ENCODE measurements at regions not wholly inside any gene's neighbourhood (a gene's known extent, or its start where the extent isn't known, plus 50 kb on each side); places are given as distances from the start of the nearest gene placed in this dataset.

DNA sequence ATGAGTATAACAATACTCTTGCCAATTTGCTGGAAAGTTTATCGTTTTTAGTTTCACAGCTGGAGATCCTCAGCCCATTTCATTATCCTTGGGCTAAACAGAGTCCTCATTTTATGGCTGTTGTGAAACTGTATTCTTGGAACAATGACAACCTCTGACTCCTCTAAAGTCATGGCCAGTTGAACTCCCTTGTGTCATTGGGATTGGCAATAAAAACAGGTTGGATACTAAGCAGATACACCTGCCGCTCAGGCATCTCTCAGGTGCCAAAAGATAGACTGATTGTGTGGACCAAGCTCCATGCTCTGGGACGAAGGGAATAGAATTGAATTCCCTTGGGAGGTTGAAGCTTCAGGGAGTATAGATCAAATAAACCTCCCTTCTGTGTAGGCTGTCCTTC is 182.2 kb downstream of the WDR11 start:
- no peak for DNase-seq (ENCODE audit: low spot score)

DNA sequence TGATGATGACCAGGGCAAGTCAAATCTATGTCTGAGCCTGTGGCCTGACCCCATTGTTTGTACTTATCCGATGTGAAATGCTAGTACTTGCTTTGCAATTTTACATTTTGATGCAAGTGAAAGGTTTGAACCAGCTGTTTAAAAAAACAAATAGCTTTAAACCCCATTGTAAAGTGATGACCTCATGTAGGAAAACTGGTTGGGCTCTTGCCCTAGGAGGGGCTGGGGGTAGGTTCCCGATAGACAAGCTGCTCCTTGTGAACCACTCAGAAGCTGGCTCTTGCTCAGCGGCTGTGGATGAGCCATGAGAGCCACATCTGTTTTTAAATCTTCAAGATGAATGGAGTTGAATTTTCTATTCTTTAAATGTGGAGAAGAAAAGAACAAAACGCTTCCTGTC is 185.3 kb downstream of the WDR11 start:
- DNase-seq (ENCODE audit: low spot score) = no peak

DNA sequence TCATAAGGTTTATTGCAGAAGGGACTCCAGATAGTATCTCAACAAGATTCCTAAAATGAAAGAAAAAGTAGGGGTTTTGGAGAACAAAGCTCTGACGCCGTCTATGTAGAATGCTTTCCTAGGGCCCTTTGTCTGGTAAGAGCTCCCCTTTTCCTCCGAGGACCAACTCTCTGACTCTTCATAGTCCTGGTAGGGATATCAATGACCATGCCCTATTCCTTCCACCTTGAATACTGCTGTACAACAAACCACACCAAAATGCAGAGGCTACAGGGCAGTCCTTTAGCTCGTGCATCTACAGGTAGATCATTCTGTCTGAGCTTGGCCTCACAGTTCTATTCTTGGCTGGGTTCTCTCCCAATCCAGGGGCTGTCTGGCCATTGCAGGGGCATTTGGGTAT is 190.3 kb downstream of the WDR11 start:
- no peak for DNase-seq (ENCODE audit: low spot score)

DNA sequence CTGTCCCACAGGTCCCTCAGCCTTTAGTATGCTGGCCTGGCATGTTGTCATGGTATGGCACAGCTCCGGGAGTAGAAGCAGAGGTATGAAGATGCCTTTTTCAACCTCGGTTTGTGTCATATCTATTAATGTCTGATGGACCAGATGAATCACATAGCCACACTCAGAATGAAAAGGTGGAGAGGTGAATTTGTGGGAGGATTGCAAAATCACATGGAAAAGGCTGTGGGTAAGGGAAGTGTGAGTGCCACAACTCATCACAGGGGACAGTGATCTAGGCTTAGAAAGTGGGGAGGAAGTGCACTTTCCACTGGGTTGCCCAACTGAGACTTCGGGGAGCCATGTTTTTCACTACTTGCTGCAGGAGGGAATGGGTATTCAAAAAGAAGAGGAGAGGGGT is 190.7 kb downstream of the WDR11 start:
- DNase-seq (ENCODE audit: low spot score) = no peak

DNA sequence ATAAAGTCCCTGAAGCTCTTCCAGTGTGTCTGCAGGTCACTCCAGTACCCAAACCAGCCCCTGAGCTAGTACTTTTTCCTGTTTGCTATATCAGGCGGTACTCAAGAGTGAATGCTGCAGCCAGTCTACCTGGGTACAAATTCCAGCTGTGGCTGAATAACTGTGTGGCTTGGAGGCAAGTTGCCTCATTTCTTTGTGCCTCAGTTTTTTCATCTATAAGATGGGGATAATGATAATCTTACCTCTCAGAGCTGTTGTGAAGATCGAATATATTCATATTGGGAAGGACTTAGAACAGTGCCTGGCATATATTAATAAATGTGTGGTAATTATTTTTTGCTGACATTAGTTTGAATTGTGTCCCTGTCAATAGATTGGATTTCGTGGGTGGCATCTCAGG is 191.2 kb downstream of the WDR11 start:
- DNase-seq (ENCODE audit: low spot score) = no peak

DNA sequence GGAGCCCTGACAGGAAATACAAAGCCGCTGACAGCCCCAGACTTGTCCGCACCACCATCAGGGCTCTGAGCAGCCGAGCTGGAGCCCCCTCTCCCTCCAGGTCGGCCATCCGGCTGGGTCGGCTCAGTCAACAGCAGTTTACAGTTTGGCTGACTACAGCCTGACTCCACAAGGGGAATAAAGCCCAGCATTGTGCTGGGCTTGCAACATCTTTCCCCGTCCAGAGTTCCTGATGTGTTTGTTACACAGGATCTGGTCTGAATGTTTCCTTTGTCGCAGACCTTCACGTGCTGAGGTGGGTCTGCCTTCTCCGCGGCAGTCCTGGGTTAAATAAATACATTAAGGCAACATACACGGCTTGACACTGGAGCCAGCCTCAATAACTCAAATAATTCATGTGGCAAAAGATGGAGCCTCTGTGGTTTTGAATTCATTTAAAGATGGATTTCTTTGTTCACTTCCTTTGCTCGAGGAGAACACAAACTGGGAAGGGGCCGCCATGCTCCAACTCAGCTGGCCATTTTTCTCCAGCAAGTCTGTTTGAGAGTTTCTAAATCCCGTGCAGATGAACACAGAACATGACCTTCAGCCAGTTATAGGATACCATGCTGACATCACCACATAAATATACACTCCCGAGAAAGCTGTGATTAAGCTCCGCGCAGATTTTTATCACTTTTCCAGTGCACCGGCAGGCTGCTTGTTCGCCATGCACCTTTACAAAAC is 192.1 kb downstream of the WDR11 start:
- DNase-seq (ENCODE audit: low spot score) = no peak

DNA sequence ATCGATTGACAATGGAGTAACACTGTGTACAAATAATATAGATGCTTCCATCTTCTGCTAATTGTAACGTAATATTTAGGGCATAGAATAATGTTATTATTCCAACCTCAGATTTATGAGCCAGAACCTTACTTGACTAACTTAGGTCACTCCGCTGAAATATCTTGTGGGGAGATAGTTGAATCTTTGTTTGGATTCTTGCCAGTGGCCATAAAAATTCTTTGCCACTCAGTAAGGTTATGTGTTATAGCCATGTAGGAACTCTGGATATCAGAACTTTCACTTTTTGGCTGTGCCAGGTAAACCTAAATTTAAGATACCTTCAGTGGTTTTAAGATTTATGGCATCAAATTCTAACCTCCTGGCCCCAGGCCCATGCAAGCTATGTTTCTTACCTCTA is 197.6 kb downstream of the WDR11 start:
- DNase-seq (ENCODE audit: low spot score) = no peak

DNA sequence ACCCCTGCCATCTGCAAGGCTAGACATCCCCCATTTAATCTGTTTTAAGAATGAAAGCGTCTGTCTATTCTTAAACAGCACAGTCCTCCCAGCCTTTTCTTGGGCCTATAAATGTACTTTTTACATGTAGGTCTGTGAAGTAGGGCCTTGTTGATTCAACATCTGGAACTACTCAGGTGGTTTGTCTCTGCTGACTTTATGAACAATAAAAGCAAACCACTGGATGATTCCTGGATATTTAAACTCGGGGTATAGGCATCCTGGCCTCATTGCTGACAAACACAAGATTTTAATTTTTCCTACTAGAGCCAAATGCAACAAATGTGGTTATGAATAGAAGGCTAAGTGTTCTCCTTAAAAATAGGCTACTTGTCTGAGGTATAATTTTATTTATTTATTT is 198.3 kb downstream of the WDR11 start:
- no peak for DNase-seq (ENCODE audit: low spot score)

DNA sequence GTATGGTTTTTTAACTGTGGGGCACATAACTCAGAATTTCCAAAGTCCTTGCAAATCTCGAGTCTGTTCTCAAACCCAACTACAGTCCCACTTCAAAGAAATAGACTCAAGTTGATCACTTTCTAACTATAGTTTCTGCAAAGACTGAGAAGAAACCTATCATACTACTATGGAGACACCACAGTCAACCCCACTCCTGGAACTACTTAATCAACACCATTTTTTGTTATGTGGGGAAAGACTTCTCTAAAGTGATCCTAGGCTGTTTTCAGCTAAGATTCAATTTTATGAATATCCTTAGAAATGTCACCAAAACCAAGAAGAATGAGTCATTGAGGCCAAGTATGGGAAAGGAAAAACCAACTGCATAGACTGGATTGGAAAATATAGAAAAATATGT is 198.8 kb downstream of the WDR11 start:
- DNase-seq (ENCODE audit: low spot score) = no peak

DNA sequence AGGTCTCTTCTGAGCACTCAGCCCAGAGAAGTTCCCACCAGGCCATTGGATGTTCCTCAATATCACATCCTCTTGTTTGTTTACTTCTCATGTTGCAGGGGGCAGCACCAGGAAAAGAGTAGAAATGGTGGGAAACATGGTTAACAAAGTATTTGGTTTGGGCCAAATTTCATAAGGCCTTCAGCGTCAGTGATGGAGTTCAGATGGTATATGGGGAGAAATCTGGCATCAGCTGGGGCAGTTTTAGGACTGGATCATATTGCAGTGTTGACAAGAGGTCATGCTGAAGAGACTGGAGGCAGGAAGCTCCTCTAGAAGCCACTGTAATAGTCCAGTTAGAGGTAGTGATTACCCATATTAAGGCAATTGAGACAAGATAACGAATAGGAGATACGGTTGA is 200.0 kb downstream of the WDR11 start:
- DNase-seq (ENCODE audit: low spot score) = no peak

DNA sequence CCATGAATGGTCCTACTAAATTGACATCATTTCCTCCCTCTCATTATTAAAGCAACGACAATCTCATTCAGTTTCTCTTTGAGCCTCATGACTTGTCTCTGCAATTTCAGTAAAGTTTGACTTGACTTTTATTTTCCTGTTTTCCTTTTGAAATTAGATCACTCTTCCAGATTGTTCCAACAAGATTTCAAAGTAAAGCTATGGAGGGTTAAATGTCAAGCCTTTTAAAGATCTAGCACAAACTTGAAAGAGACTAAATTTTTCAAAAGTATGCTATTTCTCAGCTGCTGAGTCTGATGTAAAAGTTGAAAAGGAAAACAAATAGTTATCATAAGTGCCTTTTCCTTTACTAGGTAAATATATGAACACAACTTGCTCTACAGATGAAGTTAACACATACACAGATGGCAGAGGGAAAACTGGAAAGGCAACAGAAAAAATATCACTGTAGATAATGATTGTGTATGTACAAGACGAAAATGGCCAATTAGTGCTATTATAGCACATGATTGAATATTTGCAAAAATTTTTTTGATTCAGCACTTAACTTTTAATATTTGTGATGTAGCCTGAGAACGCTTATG is 200.6 kb downstream of the WDR11 start:
- no peak for DNase-seq (ENCODE audit: low spot score)

DNA sequence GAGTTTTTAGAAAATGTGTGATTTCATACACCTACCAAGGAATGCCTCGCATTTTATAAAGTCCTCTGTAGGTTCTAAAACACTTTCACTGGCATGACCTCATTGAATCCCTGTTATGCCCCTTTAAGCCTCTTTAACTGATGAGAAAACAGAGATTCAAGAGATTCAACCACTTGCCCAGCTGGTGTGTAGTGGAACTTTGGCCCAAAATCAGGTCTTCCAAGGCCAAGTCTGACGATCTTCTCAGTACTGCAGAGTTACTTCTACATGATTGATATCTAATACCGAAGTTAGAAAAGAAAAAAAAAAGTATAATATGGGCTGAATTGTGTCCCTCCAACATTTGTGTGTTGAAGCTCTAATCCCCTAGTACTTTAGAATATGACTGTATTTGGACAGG is 202.0 kb downstream of the WDR11 start:
- DNase-seq (ENCODE audit: low spot score) = no peak

DNA sequence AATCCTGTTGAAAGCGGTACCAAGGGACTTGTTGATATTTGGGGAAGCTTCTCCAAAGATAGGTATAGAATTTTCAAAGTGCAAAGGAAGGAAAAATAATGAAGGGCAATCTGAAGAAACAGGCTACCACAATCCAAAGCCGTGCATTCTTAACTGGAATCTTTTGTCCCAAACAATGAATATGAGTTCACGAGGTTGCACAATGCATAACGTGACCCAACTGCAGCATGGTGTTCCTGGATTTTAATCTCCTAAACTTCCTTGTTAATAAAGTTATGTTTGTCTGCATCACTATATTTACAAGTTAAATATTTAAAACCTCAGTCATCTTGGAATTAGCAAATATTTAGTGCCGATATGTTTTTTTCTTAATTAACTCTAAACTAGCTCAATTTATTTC is 203.7 kb downstream of the WDR11 start:
- peak; percentile 40 for DNase-seq (ENCODE audit: low spot score)

DNA sequence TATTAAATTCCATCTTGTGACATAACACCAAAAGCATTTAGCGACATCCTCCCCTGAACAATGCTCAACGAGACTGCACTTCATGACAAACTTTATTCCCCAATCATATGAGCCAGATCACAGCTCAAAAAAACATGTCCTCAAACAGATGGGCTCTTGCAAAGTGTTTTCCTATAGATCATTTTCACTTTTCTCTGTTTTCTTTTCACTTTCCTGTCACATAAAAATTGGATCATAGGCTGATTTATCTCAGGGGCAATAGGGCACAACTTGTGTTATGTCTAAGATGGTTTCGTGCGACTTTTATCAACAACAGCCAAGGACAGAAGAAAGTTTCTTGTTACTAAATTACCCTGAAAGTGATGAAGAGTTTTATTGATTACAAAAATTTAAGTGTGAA is 206.1 kb downstream of the WDR11 start:
- DNase-seq (ENCODE audit: low spot score) = no peak

DNA sequence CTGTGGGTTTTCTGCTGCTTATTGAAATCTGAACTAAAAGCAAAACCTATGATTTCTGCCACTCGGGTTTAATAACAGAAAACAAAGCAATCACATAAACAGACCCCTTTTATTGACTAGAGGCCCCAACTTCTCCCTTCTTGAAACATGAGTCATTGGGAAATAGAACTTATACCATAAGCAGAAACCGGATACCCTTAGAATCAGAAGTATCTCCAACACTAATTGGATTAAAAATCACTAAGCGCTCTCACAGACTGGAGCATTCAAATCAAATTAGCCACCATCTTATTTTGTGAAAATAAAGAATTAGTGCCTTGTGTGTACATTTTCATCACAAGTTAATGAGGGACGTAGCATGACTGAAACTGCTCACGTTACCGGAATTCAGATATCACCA is 206.9 kb downstream of the WDR11 start:
- no peak for DNase-seq (ENCODE audit: low spot score)

DNA sequence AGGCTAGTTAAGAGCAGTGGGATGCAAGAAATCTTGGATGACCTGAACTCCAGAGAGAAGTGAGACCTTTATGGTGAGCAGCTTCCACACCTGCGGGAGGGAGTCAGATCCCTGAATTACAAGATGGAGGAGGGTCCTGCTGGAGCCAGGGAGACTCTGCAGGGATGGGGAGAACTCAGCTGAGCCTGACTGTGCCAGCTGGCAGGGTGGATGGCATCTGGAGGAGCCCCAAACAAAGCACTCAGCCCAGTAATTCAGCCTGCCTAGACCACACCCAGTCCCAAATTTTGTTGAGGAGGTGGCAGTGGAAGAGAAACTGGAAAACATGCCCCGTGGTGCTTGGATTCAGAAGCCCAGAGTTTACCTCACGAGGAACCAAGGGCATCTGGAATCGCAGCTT is 208.2 kb downstream of the WDR11 start:
- DNase-seq (ENCODE audit: low spot score) = no peak

DNA sequence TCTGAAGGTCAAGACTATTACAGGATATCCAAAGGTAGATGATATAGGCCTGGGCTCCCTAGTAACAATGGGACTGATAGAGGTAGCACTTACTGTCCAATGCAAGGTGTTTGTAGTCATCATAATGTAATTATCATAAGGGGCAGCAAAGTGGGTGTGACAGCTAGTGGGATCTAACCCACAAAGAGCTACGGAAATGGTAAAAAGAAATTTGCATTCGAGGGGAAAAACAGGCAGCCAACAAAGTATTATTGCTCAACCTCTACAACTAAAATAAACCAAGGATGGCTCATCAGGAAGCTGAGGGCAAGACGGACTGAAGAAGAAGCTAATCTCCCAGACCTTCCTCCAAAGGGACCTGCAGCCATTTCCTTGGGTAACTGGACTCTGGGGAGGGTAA is 211.0 kb downstream of the WDR11 start:
- DNase-seq (ENCODE audit: low spot score) = no peak

DNA sequence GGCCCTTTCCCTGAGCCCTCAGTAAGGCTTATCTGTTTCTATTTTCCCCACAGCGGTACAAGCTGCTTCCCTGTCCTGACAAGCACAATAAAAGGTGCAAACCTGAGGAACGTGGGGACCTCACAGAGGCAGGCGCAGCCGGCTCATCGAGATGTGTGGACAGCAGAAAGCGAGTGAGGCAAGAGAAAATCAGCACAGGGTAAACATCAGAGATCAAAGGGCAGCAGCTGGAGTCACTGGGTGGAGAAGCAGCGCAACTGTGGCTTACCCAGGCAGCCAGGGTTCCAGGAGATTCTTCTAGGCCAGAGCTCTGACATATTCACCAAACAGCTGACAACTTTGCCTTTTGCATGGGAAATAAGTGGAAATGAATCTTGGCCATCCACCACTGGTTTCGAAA is 212.6 kb downstream of the WDR11 start:
- DNase-seq (ENCODE audit: low spot score) = no peak

DNA sequence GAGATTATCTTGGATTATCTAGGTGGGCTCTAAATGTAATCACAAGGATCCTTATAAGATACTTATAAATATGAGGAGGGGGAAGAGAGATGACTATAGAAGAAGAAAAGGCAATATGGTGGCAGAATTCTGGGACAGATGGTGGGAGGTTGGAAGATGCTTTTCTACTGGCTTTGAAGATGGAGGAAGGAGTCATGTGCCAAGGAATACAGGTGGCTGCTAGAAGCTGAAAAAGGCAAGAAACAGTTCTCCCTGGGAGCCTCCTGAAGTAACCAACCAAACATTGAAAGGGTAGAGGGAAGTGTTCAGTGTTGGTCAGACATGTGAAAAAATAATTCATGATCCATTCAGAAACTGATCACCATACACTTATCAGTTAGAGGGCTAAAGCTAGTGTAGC is 213.3 kb downstream of the WDR11 start:
- DNase-seq (ENCODE audit: low spot score) = no peak

DNA sequence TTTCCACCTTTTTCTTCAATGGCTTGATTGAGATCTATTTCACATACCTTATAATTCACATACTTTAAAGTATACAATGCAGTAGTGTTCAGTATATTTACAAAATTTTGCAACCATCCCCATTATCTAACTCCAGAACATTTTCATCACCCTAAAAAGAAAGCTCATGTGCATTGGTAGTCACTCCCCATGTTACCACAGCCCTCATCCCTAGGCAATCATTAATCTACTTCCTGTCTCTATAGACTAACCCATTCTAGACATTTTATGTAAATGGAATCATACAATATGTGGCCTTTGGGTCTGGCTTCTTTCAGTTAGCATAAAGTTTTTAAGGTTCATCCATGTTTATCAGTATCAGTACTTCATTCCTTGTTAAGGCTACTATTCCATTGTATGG is 214.2 kb downstream of the WDR11 start:
- no peak for DNase-seq (ENCODE audit: low spot score)

DNA sequence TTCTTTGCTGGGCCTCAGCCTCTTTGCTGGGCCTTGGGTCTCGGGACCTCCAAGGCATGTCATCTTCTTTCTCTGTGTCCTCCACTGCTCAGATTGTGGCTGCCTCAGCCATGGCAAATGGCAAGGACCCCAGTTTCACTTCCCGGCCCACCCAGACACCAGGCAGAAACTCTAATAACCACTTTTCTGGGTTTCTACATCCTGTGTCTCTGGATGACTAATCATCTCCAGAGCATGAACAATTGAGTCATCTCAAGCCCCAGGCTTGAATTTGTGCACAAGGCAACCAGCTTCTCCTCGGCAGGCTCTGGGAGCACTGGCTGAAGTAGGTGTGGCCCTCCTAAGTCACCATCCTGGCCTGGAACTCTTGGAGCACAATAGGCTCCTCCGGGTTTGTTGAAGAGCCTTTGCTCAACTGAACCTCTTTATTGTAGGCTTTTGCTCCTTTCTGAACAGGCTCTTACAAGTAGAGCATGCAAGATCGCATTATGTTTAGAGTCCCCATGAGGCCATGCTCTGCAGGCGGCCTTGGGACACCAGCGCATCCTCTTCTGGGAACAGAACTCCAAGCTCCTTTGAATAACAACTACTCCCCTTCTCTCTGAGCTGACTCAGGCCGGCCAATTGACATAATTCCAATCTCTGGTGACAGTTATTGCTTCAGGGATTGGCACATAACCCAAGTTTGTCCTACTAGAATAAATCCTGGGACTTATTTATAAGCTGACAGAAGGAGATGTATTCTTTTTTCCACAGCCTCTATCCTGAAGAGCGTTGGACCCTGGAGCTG is 218.1 kb downstream of the WDR11 start:
- DNase-seq (ENCODE audit: low spot score) = no peak

DNA sequence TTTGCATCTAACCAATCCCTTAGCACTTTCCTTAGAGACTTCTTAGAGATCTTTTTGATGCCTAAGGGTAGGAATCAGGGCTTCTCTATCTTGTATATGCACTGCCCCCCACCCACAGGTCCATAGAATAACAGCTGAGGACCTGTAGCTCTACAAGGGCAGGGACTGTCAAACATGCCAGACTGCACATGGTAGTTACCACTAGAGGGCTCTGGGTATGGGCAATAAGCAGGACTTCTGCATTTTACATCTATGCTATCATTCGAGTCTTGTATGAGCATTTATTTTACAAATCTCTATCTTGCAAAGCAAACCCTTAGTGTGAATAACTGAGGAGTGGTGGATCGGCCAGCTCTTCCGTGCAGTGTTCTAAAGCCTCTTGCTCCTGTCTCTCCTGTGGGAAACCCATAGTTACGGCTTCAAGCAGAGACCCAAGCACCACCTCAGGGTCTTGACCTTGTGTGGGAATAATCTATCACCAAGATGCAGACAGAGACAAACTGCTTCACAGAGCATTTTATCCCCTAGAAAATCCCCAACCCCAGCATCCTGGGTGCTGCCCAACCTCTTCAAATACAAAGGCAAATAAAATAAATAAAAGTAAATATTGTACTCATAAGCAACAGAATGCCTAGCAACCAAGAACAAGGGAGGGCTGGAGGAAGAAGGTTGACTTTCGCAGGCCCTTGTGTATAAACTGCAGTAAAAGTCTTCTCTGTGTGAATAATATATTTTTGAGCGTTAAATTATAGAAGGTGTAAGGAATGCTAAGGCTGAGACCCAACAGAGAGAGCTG is 219.3 kb downstream of the WDR11 start:
- no peak for DNase-seq (ENCODE audit: low spot score)
